H1 (cell line): ENCODE measurements at regions not wholly inside any gene's neighbourhood (a gene's known extent, or its start where the extent isn't known, plus 50 kb on each side); places are given as distances from the start of the nearest gene placed in this dataset.

Experiments used
- CTCF ChIA-PET: fragments of 300-600 bp; sonication (Branson Sonifier 250); formaldehyde crosslinking; loops from one replicate; lab custom pipeline; 2021; ENCODE audit not compliant: partially characterized antibody; lab: Charles Lee
- POLR2A ChIA-PET: fragments of 300-600 bp; sonication (Branson Sonifier 250); formaldehyde crosslinking; loops from one replicate; lab custom pipeline; 2021; ENCODE audit warnings: inconsistent platforms; ENCODE audit not compliant: partially characterized antibody; lab: Charles Lee
- DNase-seq, 2 experiments: peaks; one replicate each; pipeline versions ENCODE4 v3.0.0 to v3.0.0-alpha.2; 2010 to 2022; ENCODE audit warnings: low spot score in 2 of 2, low read depth in 1 of 2, mixed read lengths in 1 of 2
- FAIRE-seq: peaks from 2 replicates; lab custom pipeline; 2011; peaks lifted over from hg19 to GRCh38; lab: Jason Lieb, UNC
- H2AFZ ChIP-seq: 2 replicates; pipeline ENCODE4 v1.8.1; 2012; ENCODE audit warnings: low read length, inconsistent platforms
- H2AK5ac ChIP-seq: 2 replicates; pipeline ENCODE4 v1.6.1; 2013; ENCODE audit warnings: low read depth, low read length
- H2BK120ac ChIP-seq: replicated peaks from 2 replicates; pipeline ENCODE3; 2013; ENCODE audit warnings: low read depth, low read length, inconsistent platforms
- H2BK12ac ChIP-seq: 2 replicates; pipeline ENCODE4 v1.6.1; 2013; ENCODE audit warnings: low read depth, low read length
- H2BK15ac ChIP-seq: 2 replicates; pipeline ENCODE4 v1.6.1; 2013; ENCODE audit warnings: low read length
- H2BK20ac ChIP-seq: 2 replicates; pipeline ENCODE4 v1.6.1; 2013; ENCODE audit warnings: low read length
- H2BK5ac ChIP-seq: 2 replicates; pipeline ENCODE4 v1.6.1; 2013; ENCODE audit warnings: low read depth, low read length
- H3K14ac ChIP-seq: 2 replicates; pipeline ENCODE4 v1.6.1; 2013; ENCODE audit warnings: inconsistent platforms; ENCODE audit not compliant: insufficient read length
- H3K18ac ChIP-seq: 2 replicates; pipeline ENCODE4 v1.6.1; 2013; ENCODE audit warnings: low read length; ENCODE audit errors: extremely low read depth
- H3K23ac ChIP-seq: 2 replicates; pipeline ENCODE4 v1.6.1; 2013; ENCODE audit warnings: inconsistent platforms; ENCODE audit not compliant: insufficient read length
- H3K23me2 ChIP-seq: 2 replicates; pipeline ENCODE4 v1.6.1; 2013; ENCODE audit warnings: low read depth, low read length
- H3K27ac ChIP-seq: 2 replicates; pipeline ENCODE4 v1.6.1; 2011; ENCODE audit warnings: low read depth, low read length, inconsistent platforms
- H3K27me3 ChIP-seq, 4 experiments: replicated peaks in 1 of 4; 1 replicate in 1 of 4; 2 replicates in 3 of 4; pipeline versions ENCODE4 v1.6.1 to v1.8.1; 2011 to 2013; ENCODE audit warnings: low read length in 3 of 4, mild to moderate bottlenecking in 3 of 4, inconsistent platforms in 2 of 4, mixed read lengths in 2 of 4, moderate library complexity in 1 of 4; ENCODE audit not compliant: control insufficient read depth in 3 of 4, insufficient read depth in 3 of 4; ENCODE audit errors: extremely low read depth in 1 of 4
- H3K36me3 ChIP-seq, 4 experiments: 2 replicates each; pipeline versions ENCODE4 v1.6.1 to v1.8.1; 2011 to 2013; ENCODE audit warnings: mild to moderate bottlenecking in 4 of 4, low read length in 3 of 4, moderate library complexity in 2 of 4, control low read depth in 1 of 4, inconsistent platforms in 1 of 4; ENCODE audit not compliant: insufficient read depth in 4 of 4, control insufficient read depth in 2 of 4
- H3K4ac ChIP-seq: replicated peaks from 2 replicates; pipeline ENCODE3; 2013; ENCODE audit warnings: low read length, low read depth, mixed read lengths, inconsistent platforms; ENCODE audit not compliant: insufficient read length
- H3K4me1 ChIP-seq, 4 experiments: replicated peaks in 1 of 4; 1 replicate in 1 of 4; 2 replicates in 3 of 4; pipeline versions ENCODE4 v1.6.1 to v1.8.1; 2011 to 2013; ENCODE audit warnings: low read length in 3 of 4, inconsistent platforms in 2 of 4, mixed read lengths in 1 of 4; ENCODE audit not compliant: insufficient read depth in 4 of 4, control insufficient read depth in 3 of 4
- H3K4me2 ChIP-seq, 2 experiments: 2 replicates each; pipeline versions ENCODE4 v1.6.1 to v1.8.1; 2011 to 2013; ENCODE audit warnings: low read depth in 2 of 2, low read length in 2 of 2, control low read depth in 1 of 2, inconsistent platforms in 1 of 2, mild to moderate bottlenecking in 1 of 2; ENCODE audit not compliant: insufficient read depth in 1 of 2
- H3K4me3 ChIP-seq, 4 experiments: fragments of 200-600, 300-600 bp in 1 of 4; sonication (generic), shearing (Covaris generic), sonication (Bioruptor Twin) in 1 of 4; 2 replicates each; pipeline versions ENCODE4 v1.5.1 to v1.8.1; 2011 to 2016; ENCODE audit warnings: low read length in 4 of 4, low read depth in 3 of 4, control low read depth in 2 of 4, inconsistent platforms in 2 of 4, mild to moderate bottlenecking in 2 of 4, mixed read lengths in 1 of 4, moderate library complexity in 1 of 4; ENCODE audit not compliant: insufficient read depth in 2 of 4; ENCODE audit errors: extremely low read depth in 1 of 4
- H3K56ac ChIP-seq: replicated peaks from 2 replicates; pipeline ENCODE3; 2013; ENCODE audit warnings: low read depth, mild to moderate bottlenecking, mixed read lengths, low read length, inconsistent platforms; ENCODE audit not compliant: insufficient read length
- H3K79me1 ChIP-seq: 2 replicates; pipeline ENCODE4 v1.6.1; 2013; ENCODE audit warnings: low read depth, low read length, control low read depth
- H3K79me2 ChIP-seq, 2 experiments: 2 replicates each; pipeline versions ENCODE4 v1.6.1 to v1.8.1; 2012 to 2013; ENCODE audit warnings: low read length in 2 of 2, mild to moderate bottlenecking in 2 of 2, inconsistent platforms in 1 of 2; ENCODE audit not compliant: insufficient read depth in 2 of 2, control insufficient read depth in 1 of 2
- H3K9ac ChIP-seq, 4 experiments: replicated peaks in 1 of 4; 1 replicate in 1 of 4; 2 replicates in 3 of 4; pipeline versions ENCODE4 v1.6.1 to v1.8.1; 2011 to 2013; ENCODE audit warnings: low read depth in 3 of 4, low read length in 3 of 4, control low read depth in 2 of 4, mild to moderate bottlenecking in 2 of 4, moderate library complexity in 2 of 4, inconsistent platforms in 1 of 4; ENCODE audit errors: extremely low read depth in 1 of 4
- H3K9me3 ChIP-seq, 2 experiments: 2 replicates each; pipeline versions ENCODE4 v1.6.1 to v1.8.1; 2012 to 2013; ENCODE audit warnings: mild to moderate bottlenecking in 2 of 2, moderate library complexity in 2 of 2, control low read depth in 1 of 2, inconsistent platforms in 1 of 2, low read depth in 1 of 2, low read length in 1 of 2, mixed read lengths in 1 of 2; ENCODE audit not compliant: insufficient read depth in 2 of 2
- H4K20me1 ChIP-seq, 2 experiments: replicated peaks in 1 of 2; 2 replicates each; pipeline versions ENCODE3 to v1.8.1; 2011 to 2013; ENCODE audit warnings: inconsistent platforms in 2 of 2, low read length in 2 of 2, mild to moderate bottlenecking in 1 of 2; ENCODE audit not compliant: insufficient read depth in 2 of 2, control insufficient read depth in 1 of 2
- H4K5ac ChIP-seq: 2 replicates; pipeline ENCODE4 v1.6.1; 2013; ENCODE audit warnings: low read length, low read depth, mixed read lengths, inconsistent platforms; ENCODE audit not compliant: insufficient read length
- H4K8ac ChIP-seq: 2 replicates; pipeline ENCODE4 v1.8.0; 2013; ENCODE audit warnings: mild to moderate bottlenecking, moderate library complexity, low read length, inconsistent platforms; ENCODE audit not compliant: insufficient read depth; ENCODE audit errors: extremely low read depth
- H4K91ac ChIP-seq: replicated peaks from 2 replicates; pipeline ENCODE3; 2013; ENCODE audit warnings: low read length, mixed read lengths, inconsistent platforms; ENCODE audit not compliant: insufficient read length
- ATF3 ChIP-seq: IDR thresholded peaks from 2 replicates; pipeline ENCODE4 v1.6.1; 2011; ENCODE audit warnings: low read depth, mild to moderate bottlenecking, low read length; ENCODE audit not compliant: insufficient read depth
- CHD2 ChIP-seq: IDR thresholded peaks from 2 replicates; pipeline ENCODE4 v1.6.1; 2012; ENCODE audit warnings: low read length, improper control_type of control experiment
- CREB1 ChIP-seq: IDR thresholded peaks from 2 replicates; pipeline ENCODE4 v1.6.1; 2012; ENCODE audit warnings: inconsistent platforms
- EZH2 ChIP-seq: fragments of 200-600 bp; sonication (generic); IDR thresholded peaks from 2 replicates; pipeline ENCODE4 v1.7.1; 2012; ENCODE audit warnings: low read depth, mild to moderate bottlenecking, moderate library complexity, low read length, inconsistent platforms; ENCODE audit not compliant: severe bottlenecking
- FOSL1 ChIP-seq: IDR thresholded peaks from 2 replicates; pipeline ENCODE4 v1.6.1; 2011; ENCODE audit warnings: mild to moderate bottlenecking, low read depth, low read length, moderate library complexity; ENCODE audit not compliant: insufficient read depth
- GABPA ChIP-seq: IDR thresholded peaks from 2 replicates; pipeline ENCODE4 v1.6.1; 2011; ENCODE audit warnings: mild to moderate bottlenecking, low read length, moderate library complexity, borderline replicate concordance; ENCODE audit not compliant: insufficient read depth
- RAD21 ChIP-seq, 2 experiments: IDR thresholded peaks in 1 of 2; conservative IDR thresholded peaks in 1 of 2; 2 replicates each; pipeline ENCODE4 v1.6.1; 2011; ENCODE audit warnings: low read depth in 2 of 2, low read length in 2 of 2, improper control_type of control experiment in 1 of 2, inconsistent platforms in 1 of 2, mild to moderate bottlenecking in 1 of 2, moderate library complexity in 1 of 2
- SP4 ChIP-seq: IDR thresholded peaks from 2 replicates; pipeline ENCODE4 v1.6.1; 2012; ENCODE audit warnings: low read length, inconsistent platforms
- TBP ChIP-seq: IDR thresholded peaks from 2 replicates; pipeline ENCODE4 v1.6.1; 2011; ENCODE audit warnings: low read depth, low read length, improper control_type of control experiment
- YY1 ChIP-seq: IDR thresholded peaks from 2 replicates; pipeline ENCODE4 v1.6.1; 2011; ENCODE audit warnings: low read depth, mild to moderate bottlenecking, low read length
- WGBS, 2 experiments: shearing (Covaris generic) in 1 of 2; methylation state at CpG; one replicate each; pipeline versions ENCODE4 v1.1.6 to v1.1.7; 2013 to 2015; ENCODE audit warnings: low lambda C conversion rate in 2 of 2, mixed read lengths in 2 of 2, inconsistent platforms in 1 of 2, low coverage in 1 of 2, missing lambda C conversion rate in 1 of 2; ENCODE audit not compliant: insufficient replicate concordance in 2 of 2, insufficient coverage in 1 of 2, insufficient read length in 1 of 2; ENCODE audit errors: extremely low coverage in 1 of 2, missing lambda C conversion rate in 1 of 2; 5-methylcytosine and 5-hydroxymethylcytosine counted together

- no peaks in the 10 kb centered on the region for H3K23me2 ChIP-seq
Measured at GRCh38 chr1:68890736-68891135, 393.9 kb upstream of the DEPDC1 start.

More at GRCh38 chr1:68890736-68891135, 393.9 kb upstream of the DEPDC1 start:
- no peak overlapping the region for H2BK120ac ChIP-seq
- no peak overlapping the region for H3K23ac ChIP-seq
- no peak overlapping the region for H3K56ac ChIP-seq
- H3K36me3 ChIP-seq = no peaks in the 10 kb centered on the region
- no peaks in the 10 kb centered on the region for H3K9me3 ChIP-seq
- DNase-seq = no peak
- H2BK5ac ChIP-seq = no peak overlapping the region
- no peak overlapping the region for H3K4ac ChIP-seq
- TF ChIP-seq SP4 (no peak), ATF3 (no peak), GABPA (no peak), TBP (no peak), CREB1 (no peak), EZH2 (no peak), FOSL1 (no peak), CHD2 (no peak), YY1 (no peak), RAD21 (IDR thresholded peaks at IDR 0.05 in 1 of 2, conservative IDR thresholded peaks at IDR 0.05 in 1 of 2; ENCODE audit: low read depth in 2 of 2, low read length in 2 of 2) (no peak)
- no peak for FAIRE-seq
- no peaks in the 10 kb centered on the region for H3K27me3 ChIP-seq
- no peak overlapping the region for H3K4me2 ChIP-seq
- H4K8ac ChIP-seq = no peak overlapping the region
- no peak overlapping the region for H3K14ac ChIP-seq
- H3K79me1 ChIP-seq = no peaks in the 10 kb centered on the region
- no peak overlapping the region for H2BK15ac ChIP-seq
- H3K18ac ChIP-seq = no peak overlapping the region
- H3K4me3 ChIP-seq = no peak overlapping the region
- no peak overlapping the region for H2AFZ ChIP-seq
- H2BK20ac ChIP-seq = no peak overlapping the region
- H3K27ac ChIP-seq = no peak overlapping the region
- H2AK5ac ChIP-seq = no peak overlapping the region
- CTCF ChIA-PET = no interaction called here
- no peak overlapping the region for H2BK12ac ChIP-seq
- H3K9ac ChIP-seq = no peak overlapping the region
- H4K20me1 ChIP-seq = no peaks in the 10 kb centered on the region
- H4K91ac ChIP-seq = no peak overlapping the region
- H4K5ac ChIP-seq = no peak overlapping the region
- H3K79me2 ChIP-seq = no peaks in the 10 kb centered on the region
- POLR2A ChIA-PET = no interaction called here
- no peaks in the 10 kb centered on the region for H3K4me1 ChIP-seq
- WGBS, 2 experiments = 89% methylated on average over 3 of the region's 3 CpGs; no CpG with 5 or more reads in 1 of the 2 experiments
